Right cardiac atrium (tissue), 5 donors: ENCODE measurements at regions not wholly inside any gene's neighbourhood (a gene's known extent, or its start where the extent isn't known, plus 50 kb on each side); places are given as distances from the start of the nearest gene placed in this dataset.

Source experiments
- ATAC-seq, 2 donors: fragments of 200-7000 bp; cut with Tn5 transposase; one replicate each; pipeline versions ENCODE4 v1.8.0 to v1.9.1; 2020; ENCODE audit warnings: moderate library complexity in 2 of 2, mild to moderate bottlenecking in 1 of 2
- DNase-seq, 3 donors: peaks; one replicate each; pipeline ENCODE4 v3.0.0-alpha.2; 2020
- H3K27ac ChIP-seq: one replicate; pipeline ENCODE4 v1.5.1; 2013; ENCODE audit warnings: mild to moderate bottlenecking, low read length, control low read depth, moderate library complexity
- H3K27me3 ChIP-seq: one replicate; pipeline ENCODE4 v1.6.1; 2013; ENCODE audit not compliant: control insufficient read depth, insufficient read depth
- H3K4me1 ChIP-seq: one replicate; pipeline ENCODE4 v1.6.1; 2013; ENCODE audit warnings: low read length; ENCODE audit not compliant: control insufficient read depth, insufficient read depth
- H3K4me3 ChIP-seq: one replicate; pipeline ENCODE4 v1.5.1; 2013; ENCODE audit warnings: low read length, control low read depth
- H3K9me3 ChIP-seq: one replicate; pipeline ENCODE4 v1.6.1; 2013; ENCODE audit warnings: low read length; ENCODE audit not compliant: control insufficient read depth
- WGBS: extraction: QIAGEN DNeasy Blood & Tissue Kit; methylation state at CpG from one replicate; pipeline ENCODE4 v1.1.7; 2013; 5-methylcytosine and 5-hydroxymethylcytosine counted together
- intact Hi-C, 4 donors: fragments of 100-400 bp; cut with DNase I; formaldehyde crosslinking; loops; one replicate each; pipeline versions ENCODE4 v1.11.0 to v1.14.0; 2022 to 2023
- donor health status: healthy with polysubstance abuse.
- donor health status: DM: no; HTN: yes; CAD: no.
- donor health status: DM: no; HTN: no; CAD: no.
- donor health status: DM: no; HTN: yes; CAD: no; lungs with severe emphysema.
- donor health status: DM: yes; HTN: yes; CAD: no.

- ATAC-seq (no peak), DNase-seq (no peak)
- Histone ChIP-seq H3K9me3 (no peaks in the 10 kb centered on the region), H3K4me1 (no peaks in the 10 kb centered on the region), H3K4me3 (no peak overlapping the region), H3K27ac (no peak overlapping the region), H3K27me3 (no peaks in the 10 kb centered on the region)
- 85% methylated on average over 9 of the region's 9 CpGs for WGBS
- intact Hi-C loops = no loop called here
Measured at GRCh38 chr22:47561115-47561675, 798.7 kb downstream of the TBC1D22A start.

GRCh38 chr22:47558828-47559700 lies 796.6 kb downstream of the TBC1D22A start:
- Histone ChIP-seq H3K9me3 (no peaks in the 10 kb centered on the region), H3K27ac (no peak overlapping the region), H3K27me3 (no peaks in the 10 kb centered on the region), H3K4me3 (no peak overlapping the region), H3K4me1 (no peaks in the 10 kb centered on the region)
- intact Hi-C loops = no loop called here
- ATAC-seq (no peak), DNase-seq (no peak)
- WGBS = 87% methylated on average over 16 of the region's 16 CpGs

GRCh38 chr22:47556473-47556872 lies 794.0 kb downstream of the TBC1D22A start:
- no peak overlapping the region for H3K4me3 ChIP-seq
- DNase-seq (no peak), ATAC-seq (no peak)
- intact Hi-C loops = no loop called here
- no peak overlapping the region for H3K27ac ChIP-seq
- H3K27me3 ChIP-seq = no peaks in the 10 kb centered on the region
- WGBS = 92% methylated on average over 8 of the region's 8 CpGs
- H3K9me3 ChIP-seq = no peaks in the 10 kb centered on the region
- H3K4me1 ChIP-seq = no peaks in the 10 kb centered on the region

GRCh38 chr22:47553436-47553835 lies 791.0 kb downstream of the TBC1D22A start:
- no peak for DNase-seq
- Histone ChIP-seq H3K27ac (no peak overlapping the region), H3K27me3 (no peaks in the 10 kb centered on the region), H3K4me3 (no peak overlapping the region), H3K9me3 (no peaks in the 10 kb centered on the region), H3K4me1 (no peaks in the 10 kb centered on the region)
- 75% methylated on average over 7 of the region's 7 CpGs for WGBS
- ATAC-seq = no peak
- intact Hi-C loops = no loop called here

GRCh38 chr22:47552541-47553205 lies 790.2 kb downstream of the TBC1D22A start:
- Histone ChIP-seq H3K4me3 (no peak overlapping the region), H3K4me1 (no peaks in the 10 kb centered on the region), H3K27me3 (no peaks in the 10 kb centered on the region), H3K27ac (no peak overlapping the region), H3K9me3 (no peaks in the 10 kb centered on the region)
- no peak for ATAC-seq
- DNase-seq = no peak
- intact Hi-C loops = no loop called here
- 81% methylated on average over 16 of the region's 16 CpGs for WGBS

- intact Hi-C loops = no loop called here
- no peak for ATAC-seq
- H3K27ac ChIP-seq = no peak overlapping the region
Measured at GRCh38 chr22:47552024-47552423, 789.6 kb downstream of the TBC1D22A start.

DNA sequence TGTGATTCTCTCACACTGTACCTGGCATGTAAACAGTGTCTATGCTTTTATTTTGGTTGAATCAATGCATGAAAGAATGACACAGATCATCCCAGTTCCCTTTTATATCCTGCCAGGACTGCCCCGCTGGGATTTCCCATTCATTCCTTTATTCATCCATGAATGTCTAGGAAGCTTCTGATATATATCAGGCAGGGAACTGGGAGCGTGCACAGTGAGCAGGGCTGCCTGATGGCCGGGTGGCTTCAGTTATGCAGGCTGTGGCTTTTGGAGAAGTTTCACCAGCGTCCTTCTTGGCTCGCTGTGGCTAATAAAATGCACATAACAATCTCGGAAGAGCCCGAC lies 789.0 kb downstream of the TBC1D22A start:
- 80% methylated on average over 7 of the region's 7 CpGs for WGBS
- Histone ChIP-seq H3K4me1 (no peaks in the 10 kb centered on the region), H3K4me3 (no peak overlapping the region), H3K27me3 (no peaks in the 10 kb centered on the region), H3K27ac (no peak overlapping the region), H3K9me3 (no peaks in the 10 kb centered on the region)
- ATAC-seq (no peak), DNase-seq (no peak)
- intact Hi-C loops = no loop called here

More at GRCh38 chr22:47552024-47552423, 789.6 kb downstream of the TBC1D22A start:
- Histone ChIP-seq H3K4me3 (no peak overlapping the region), H3K4me1 (no peaks in the 10 kb centered on the region), H3K27me3 (no peaks in the 10 kb centered on the region), H3K9me3 (no peaks in the 10 kb centered on the region)
- 67% methylated on average over 3 of the region's 3 CpGs for WGBS
- no peak for DNase-seq

GRCh38 chr22:47550524-47551430 lies 788.3 kb downstream of the TBC1D22A start:
- no peak overlapping the region for H3K4me3 ChIP-seq
- H3K9me3 ChIP-seq = no peaks in the 10 kb centered on the region
- no peaks in the 10 kb centered on the region for H3K27me3 ChIP-seq
- no peak for DNase-seq
- intact Hi-C loops = no loop called here
- WGBS = 44% methylated on average over 23 of the region's 23 CpGs
- H3K27ac ChIP-seq = no peak overlapping the region
- no peaks in the 10 kb centered on the region for H3K4me1 ChIP-seq
- no peak for ATAC-seq

DNA sequence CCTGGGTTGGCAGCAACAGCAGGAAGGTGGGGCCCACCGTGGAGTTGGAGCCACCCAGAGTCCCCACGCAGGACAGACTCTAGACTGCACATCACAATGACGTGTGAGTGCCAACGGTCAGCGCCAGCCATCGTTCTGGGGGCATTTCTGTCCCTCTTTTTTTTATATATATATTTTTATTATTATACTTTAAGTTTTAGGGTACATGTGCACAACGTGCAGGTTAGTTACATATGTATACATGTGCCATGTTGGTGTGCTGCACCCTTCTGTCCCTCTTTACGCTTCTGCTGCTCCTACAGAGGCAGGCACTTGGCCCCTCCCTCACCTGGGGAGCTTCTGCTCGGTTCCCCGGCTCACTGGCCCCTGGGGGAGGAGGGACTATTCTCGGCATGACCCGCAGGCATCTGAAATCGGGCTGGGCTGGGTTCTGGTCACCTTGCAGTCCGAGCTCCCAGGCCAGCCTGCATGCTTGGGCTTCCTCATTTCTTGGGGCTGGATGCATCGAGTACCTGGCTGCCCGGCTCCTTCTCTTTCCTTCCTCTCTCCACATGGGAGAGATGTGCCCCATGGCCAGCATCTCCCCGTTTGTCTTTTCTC lies 787.4 kb downstream of the TBC1D22A start:
- Histone ChIP-seq H3K4me1 (no peaks in the 10 kb centered on the region), H3K27me3 (no peaks in the 10 kb centered on the region), H3K9me3 (no peaks in the 10 kb centered on the region), H3K4me3 (no peak overlapping the region), H3K27ac (no peak overlapping the region)
- 74% methylated on average over 17 of the region's 17 CpGs for whole genome bisulfite sequencing
- DNase-seq = no peak
- no peak for ATAC-seq
- intact Hi-C loops = no loop called here

DNA sequence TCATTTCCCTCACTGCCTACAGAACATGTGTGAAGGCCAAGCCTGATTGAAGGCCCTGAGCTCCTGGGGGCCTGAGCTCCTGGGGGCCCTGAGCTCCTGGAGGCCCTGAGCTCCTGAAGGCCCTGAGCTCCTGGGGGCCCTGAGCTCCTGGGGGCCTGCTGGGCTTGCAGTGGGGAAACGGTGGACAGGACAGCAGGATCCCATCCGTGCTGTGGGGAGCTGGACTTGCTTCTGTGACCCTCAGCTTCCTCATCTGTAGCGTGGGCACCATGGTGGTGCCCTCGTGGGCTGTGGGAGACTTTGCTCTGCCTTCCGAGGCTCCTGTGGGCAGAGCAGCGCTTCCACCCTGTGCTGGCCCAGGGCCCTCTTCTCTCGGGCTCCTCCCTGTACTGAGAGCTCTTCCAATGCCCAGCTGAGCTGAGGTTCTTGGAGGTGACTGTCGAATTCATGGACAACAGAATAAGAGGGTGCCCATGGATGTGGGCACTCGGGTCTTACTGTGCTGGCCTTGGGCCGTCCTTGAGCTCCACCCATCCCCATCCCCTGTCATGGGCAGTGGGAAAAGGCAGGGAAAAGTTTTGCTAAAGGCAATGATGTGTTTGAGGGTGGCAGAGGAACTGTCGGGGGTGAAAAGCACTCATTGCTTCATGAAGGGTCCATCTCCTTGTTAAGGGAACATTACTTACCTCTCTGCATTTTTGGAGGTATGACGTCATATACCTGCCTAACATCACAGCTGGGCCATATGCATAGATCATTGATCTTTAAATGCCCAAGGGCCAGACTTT lies 786.7 kb downstream of the TBC1D22A start:
- WGBS = 80% methylated on average over 12 of the region's 12 CpGs

More for the DNA sequence above, 786.7 kb downstream of the TBC1D22A start:
- ATAC-seq (no peak), DNase-seq (no peak)
- H3K4me1 ChIP-seq = no peaks in the 10 kb centered on the region
- no peak overlapping the region for H3K4me3 ChIP-seq
- H3K27ac ChIP-seq = no peak overlapping the region
- H3K27me3 ChIP-seq = no peaks in the 10 kb centered on the region
- intact Hi-C loops = no loop called here
- no peaks in the 10 kb centered on the region for H3K9me3 ChIP-seq
